ENCODE measurements at regions not wholly inside any gene's neighbourhood (a gene's known extent, or its start where the extent isn't known, plus 50 kb on each side); places are given as distances from the start of the nearest gene placed in this dataset.

DNA sequence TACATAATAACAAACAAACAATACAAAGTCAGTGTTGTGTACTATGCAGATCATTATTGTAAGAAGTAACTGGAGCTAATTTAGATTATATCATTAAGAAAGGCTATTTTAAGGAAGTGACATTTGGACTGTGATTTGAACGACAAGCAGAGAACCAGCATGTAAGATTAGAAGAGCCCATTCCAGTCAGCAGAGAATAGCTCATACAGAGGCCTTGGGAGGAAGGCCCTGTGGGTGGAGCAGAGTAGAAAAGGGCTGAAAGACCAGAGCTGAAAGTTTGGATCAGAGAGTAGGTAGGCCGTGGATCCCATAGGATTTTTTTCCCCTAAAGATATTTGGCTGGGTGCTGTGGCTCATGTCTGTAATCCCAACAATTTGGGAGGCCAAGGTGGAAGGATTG, 190.1 kb downstream of the OMA1 start:
- TF ChIP-seq, protein P1, sequence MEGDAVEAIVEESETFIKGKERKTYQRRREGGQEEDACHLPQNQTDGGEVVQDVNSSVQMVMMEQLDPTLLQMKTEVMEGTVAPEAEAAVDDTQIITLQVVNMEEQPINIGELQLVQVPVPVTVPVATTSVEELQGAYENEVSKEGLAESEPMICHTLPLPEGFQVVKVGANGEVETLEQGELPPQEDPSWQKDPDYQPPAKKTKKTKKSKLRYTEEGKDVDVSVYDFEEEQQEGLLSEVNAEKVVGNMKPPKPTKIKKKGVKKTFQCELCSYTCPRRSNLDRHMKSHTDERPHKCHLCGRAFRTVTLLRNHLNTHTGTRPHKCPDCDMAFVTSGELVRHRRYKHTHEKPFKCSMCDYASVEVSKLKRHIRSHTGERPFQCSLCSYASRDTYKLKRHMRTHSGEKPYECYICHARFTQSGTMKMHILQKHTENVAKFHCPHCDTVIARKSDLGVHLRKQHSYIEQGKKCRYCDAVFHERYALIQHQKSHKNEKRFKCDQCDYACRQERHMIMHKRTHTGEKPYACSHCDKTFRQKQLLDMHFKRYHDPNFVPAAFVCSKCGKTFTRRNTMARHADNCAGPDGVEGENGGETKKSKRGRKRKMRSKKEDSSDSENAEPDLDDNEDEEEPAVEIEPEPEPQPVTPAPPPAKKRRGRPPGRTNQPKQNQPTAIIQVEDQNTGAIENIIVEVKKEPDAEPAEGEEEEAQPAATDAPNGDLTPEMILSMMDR (IDR thresholded peaks at IDR 0.05) = no peak
- no peak for TF ChIP-seq ZFX (IDR thresholded peaks at IDR 0.05; ENCODE audit: borderline replicate concordance)

Measured in 22Rv1 (cell line).